ENCODE measurements at regions not wholly inside any gene's neighbourhood (a gene's known extent, or its start where the extent isn't known, plus 50 kb on each side); places are given as distances from the start of the nearest gene placed in this dataset.

DNA sequence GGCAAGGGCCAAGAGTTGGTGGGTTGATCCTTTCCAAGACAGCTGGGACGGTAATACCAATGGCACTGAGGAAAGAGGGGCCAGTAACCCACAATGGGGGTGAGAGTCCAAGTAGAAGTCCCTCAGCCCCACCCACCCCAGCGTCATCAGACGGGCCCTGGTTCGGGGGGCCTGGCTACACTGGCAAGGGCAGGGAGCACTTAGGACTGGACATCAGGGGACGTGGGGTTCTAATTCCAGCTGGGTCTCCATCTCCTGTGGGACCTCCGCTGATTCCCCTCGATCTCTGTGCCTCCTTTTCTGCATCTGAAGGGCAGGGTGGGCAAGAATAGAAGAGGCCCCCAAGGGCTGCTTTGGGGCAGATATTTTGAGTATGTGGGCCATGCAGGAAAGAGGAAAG, 53.5 kb upstream of the FCN1 start:
- POLR2A ChIA-PET (ENCODE audit: unreplicated experiment), result no interaction called here
- no peak for DNase-seq
- Histone ChIP-seq H3K4me1 (replicated peaks; ENCODE audit: insufficient read depth) (no peaks in the 10 kb centered on the region), H3K4me2 (no peak overlapping the region), H3K27ac (no peak overlapping the region), H4K20me1 (ENCODE audit: insufficient read depth) (peaks cover 5% of the 10 kb centered on the region), H3K79me2 (ENCODE audit: low read depth) (no peaks in the 10 kb centered on the region), H3K4me3 (no peak overlapping the region), H3F3A (ENCODE audit: insufficient read depth, low read depth) (no peaks in the 10 kb centered on the region), H3K27me3 (ENCODE audit: insufficient read depth, low read depth) (peaks cover 98% of the 10 kb centered on the region), H3K9me3 (ENCODE audit: insufficient read depth, low read depth) (no peaks in the 10 kb centered on the region), H3K9me2 (ENCODE audit: insufficient read depth) (no peaks in the 10 kb centered on the region), H2AFZ (no peak overlapping the region), H3K36me3 (ENCODE audit: low read depth) (no peaks in the 10 kb centered on the region)
- intact Hi-C loops (cut with micrococcal nuclease; ENCODE audit: unreplicated experiment), result no loop called here
- no TSS peak for BruUV-seq (replicated peaks)
- TF ChIP-seq, protein P1, sequence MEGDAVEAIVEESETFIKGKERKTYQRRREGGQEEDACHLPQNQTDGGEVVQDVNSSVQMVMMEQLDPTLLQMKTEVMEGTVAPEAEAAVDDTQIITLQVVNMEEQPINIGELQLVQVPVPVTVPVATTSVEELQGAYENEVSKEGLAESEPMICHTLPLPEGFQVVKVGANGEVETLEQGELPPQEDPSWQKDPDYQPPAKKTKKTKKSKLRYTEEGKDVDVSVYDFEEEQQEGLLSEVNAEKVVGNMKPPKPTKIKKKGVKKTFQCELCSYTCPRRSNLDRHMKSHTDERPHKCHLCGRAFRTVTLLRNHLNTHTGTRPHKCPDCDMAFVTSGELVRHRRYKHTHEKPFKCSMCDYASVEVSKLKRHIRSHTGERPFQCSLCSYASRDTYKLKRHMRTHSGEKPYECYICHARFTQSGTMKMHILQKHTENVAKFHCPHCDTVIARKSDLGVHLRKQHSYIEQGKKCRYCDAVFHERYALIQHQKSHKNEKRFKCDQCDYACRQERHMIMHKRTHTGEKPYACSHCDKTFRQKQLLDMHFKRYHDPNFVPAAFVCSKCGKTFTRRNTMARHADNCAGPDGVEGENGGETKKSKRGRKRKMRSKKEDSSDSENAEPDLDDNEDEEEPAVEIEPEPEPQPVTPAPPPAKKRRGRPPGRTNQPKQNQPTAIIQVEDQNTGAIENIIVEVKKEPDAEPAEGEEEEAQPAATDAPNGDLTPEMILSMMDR (conservative IDR thresholded peaks at IDR 0.05), result no peak
- TF ChIP-seq EZH2 (IDR thresholded peaks at IDR 0.05; ENCODE audit: low read depth), result no peak
- CTCF ChIA-PET, result no interaction called here

DNA sequence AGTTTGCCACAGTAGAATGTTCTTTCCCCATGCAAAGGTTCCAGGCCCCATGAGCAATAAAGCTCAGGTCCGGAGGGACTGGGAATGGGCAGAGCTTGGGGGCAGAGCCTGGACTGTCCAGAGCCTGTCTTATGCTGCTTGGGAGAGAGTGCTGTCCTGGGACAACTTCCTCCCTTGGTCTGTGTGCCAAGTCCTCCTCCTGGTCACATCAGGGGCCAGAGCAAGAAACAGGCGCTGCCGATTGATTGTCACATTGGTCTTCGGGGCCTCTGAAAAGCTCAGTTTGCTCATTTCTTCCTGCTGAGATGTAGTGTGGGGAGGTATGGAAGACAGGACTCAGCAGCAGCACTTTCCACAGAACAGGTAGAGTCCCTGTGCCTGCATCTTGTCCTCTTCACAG, 54.0 kb upstream of the FCN1 start:
- Histone ChIP-seq H3K79me2 (ENCODE audit: low read depth) (no peaks in the 10 kb centered on the region), H3K36me3 (ENCODE audit: low read depth) (no peaks in the 10 kb centered on the region), H3K9me3 (ENCODE audit: insufficient read depth, low read depth) (no peaks in the 10 kb centered on the region), H2AFZ (no peak overlapping the region), H3K4me2 (no peak overlapping the region), H3K9me2 (ENCODE audit: insufficient read depth) (no peaks in the 10 kb centered on the region), H4K20me1 (ENCODE audit: insufficient read depth) (peaks cover 5% of the 10 kb centered on the region), H3F3A (ENCODE audit: insufficient read depth, low read depth) (no peaks in the 10 kb centered on the region), H3K4me3 (no peak overlapping the region), H3K27me3 (ENCODE audit: insufficient read depth, low read depth) (peaks cover 94% of the 10 kb centered on the region), H3K27ac (no peak overlapping the region), H3K4me1 (replicated peaks; ENCODE audit: insufficient read depth) (no peaks in the 10 kb centered on the region)
- POLR2A ChIA-PET (ENCODE audit: unreplicated experiment), result no interaction called here
- TF ChIP-seq, protein P1 (conservative IDR thresholded peaks at IDR 0.05), result no peak
- DNase-seq, result no peak
- CTCF ChIA-PET, result no interaction called here
- BruUV-seq (replicated peaks), result no TSS peak
- intact Hi-C loops (cut with micrococcal nuclease; ENCODE audit: unreplicated experiment), result no loop called here

DNA sequence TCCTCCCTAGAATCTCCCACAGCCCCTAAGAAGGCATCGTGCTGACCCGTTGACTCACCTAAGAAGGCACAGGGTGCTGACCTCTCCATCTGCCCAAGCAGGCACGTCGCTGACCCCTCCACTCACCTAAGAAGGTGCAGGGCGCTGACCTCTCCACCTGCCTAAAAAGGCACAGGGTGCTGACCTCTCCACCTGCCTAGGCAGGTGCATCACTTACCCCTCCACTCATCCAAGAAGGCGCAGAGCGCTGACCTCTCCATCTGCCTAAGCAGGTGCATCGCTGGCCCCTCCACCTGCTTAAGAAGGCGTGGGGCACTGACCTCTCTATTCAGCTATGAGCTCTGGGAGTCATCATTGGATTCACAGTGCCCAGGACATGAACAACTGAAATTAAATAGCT, 54.4 kb upstream of the FCN1 start:
- no peaks in the 10 kb centered on the region for H3K9me2 ChIP-seq (ENCODE audit: insufficient read depth)
- H3F3A ChIP-seq (ENCODE audit: insufficient read depth, low read depth), result no peaks in the 10 kb centered on the region
- ChIA-PET CTCF (no interaction called here), POLR2A (ENCODE audit: unreplicated experiment) (no interaction called here)
- intact Hi-C loops (cut with micrococcal nuclease; ENCODE audit: unreplicated experiment), result no loop called here
- TF ChIP-seq, protein P1 (conservative IDR thresholded peaks at IDR 0.05), result no peak
- TF ChIP-seq EZH2 (IDR thresholded peaks at IDR 0.05; ENCODE audit: low read depth), result no peak
- H2AFZ ChIP-seq, result no peak overlapping the region
- no peaks in the 10 kb centered on the region for H3K9me3 ChIP-seq (ENCODE audit: insufficient read depth, low read depth)
- no peak overlapping the region for H3K4me2 ChIP-seq
- no peak for DNase-seq
- no peaks in the 10 kb centered on the region for H3K4me1 ChIP-seq (replicated peaks; ENCODE audit: insufficient read depth)
- H3K27me3 ChIP-seq (ENCODE audit: insufficient read depth, low read depth), result peaks cover 89% of the 10 kb centered on the region
- no peaks in the 10 kb centered on the region for H3K36me3 ChIP-seq (ENCODE audit: low read depth)
- BruUV-seq (replicated peaks), result no TSS peak
- no peaks in the 10 kb centered on the region for H3K79me2 ChIP-seq (ENCODE audit: low read depth)
- H3K27ac ChIP-seq, result no peak overlapping the region
- H3K4me3 ChIP-seq, result no peak overlapping the region
- peaks cover 5% of the 10 kb centered on the region for H4K20me1 ChIP-seq (ENCODE audit: insufficient read depth)

All from PC-9 (cell line).